NCI-H510A (cell line): ENCODE measurements at regions not wholly inside any gene's neighbourhood (a gene's known extent, or its start where the extent isn't known, plus 50 kb on each side); places are given as distances from the start of the nearest gene placed in this dataset.
"Not testable (repeated sequence)": the region's sequence is repeated elsewhere in the genome, so short reads cannot be mapped to it uniquely, and the experiment has no call there.

Source experiments
- DNase-seq: peaks from one replicate; lab custom pipeline; 2025; lab: John Stamatoyannopoulos, UW

- DNase-seq: no peak
Measured at GRCh38 chr2:180540761-180541160, 439.6 kb upstream of the UBE2E3 start.

GRCh38 chr2:180539541-180539940, 440.9 kb upstream of the UBE2E3 start:
- DNase-seq: no peak

- no peak for DNase-seq
Measured at GRCh38 chr2:180535289-180535688, 445.1 kb upstream of the UBE2E3 start.

- not testable (repeated sequence) for DNase-seq
Measured at GRCh38 chr2:180531787-180532186, 448.6 kb upstream of the UBE2E3 start.

GRCh38 chr2:180524499-180524898, 455.9 kb upstream of the UBE2E3 start:
- no peak for DNase-seq

GRCh38 chr2:180523621-180524340, 456.6 kb upstream of the UBE2E3 start:
- DNase-seq: no peak

GRCh38 chr2:180520921-180521581, 459.4 kb upstream of the UBE2E3 start:
- DNase-seq: no peak

GRCh38 chr2:180520206-180520605, 460.2 kb upstream of the UBE2E3 start:
- DNase-seq: peak; percentile 16

GRCh38 chr2:180519276-180519675, 461.1 kb upstream of the UBE2E3 start:
- no peak for DNase-seq

- DNase-seq: no peak
Measured at GRCh38 chr2:180516232-180516631, 464.2 kb upstream of the UBE2E3 start.

GRCh38 chr2:180513389-180513788, 467.0 kb upstream of the UBE2E3 start:
- DNase-seq: no peak

GRCh38 chr2:180508458-180508857, 471.9 kb upstream of the UBE2E3 start:
- no peak for DNase-seq

- DNase-seq: no peak
Measured at GRCh38 chr2:180507028-180507427, 473.4 kb upstream of the UBE2E3 start.

- no peak for DNase-seq
Measured at GRCh38 chr2:180505203-180505602, 475.2 kb upstream of the UBE2E3 start.

- DNase-seq: no peak
Measured at GRCh38 chr2:180497621-180498152, 482.7 kb upstream of the UBE2E3 start.

- DNase-seq: no peak
Measured at GRCh38 chr2:180495606-180496005, 484.8 kb upstream of the UBE2E3 start.

GRCh38 chr2:180494286-180494685, 486.1 kb upstream of the UBE2E3 start:
- no peak for DNase-seq

GRCh38 chr2:180482696-180483095, 475.6 kb upstream of the CWC22 start:
- DNase-seq: no peak

GRCh38 chr2:180481998-180482397, 474.9 kb upstream of the CWC22 start:
- DNase-seq: no peak

GRCh38 chr2:180478883-180479282, 471.8 kb upstream of the CWC22 start:
- no peak for DNase-seq

GRCh38 chr2:180474716-180475115, 467.6 kb upstream of the CWC22 start:
- no peak for DNase-seq

- DNase-seq: no peak
Measured at GRCh38 chr2:180473456-180473855, 466.4 kb upstream of the CWC22 start.

GRCh38 chr2:180472133-180472532, 465.0 kb upstream of the CWC22 start:
- DNase-seq: no peak
